K562 (cell line): ENCODE measurements at regions not wholly inside any gene's neighbourhood (a gene's known extent, or its start where the extent isn't known, plus 50 kb on each side); places are given as distances from the start of the nearest gene placed in this dataset.

Experiments
- BCLAF1 ChIP-seq, 2 experiments: fragments of 450-650 bp in 1 of 2; IDR thresholded peaks; 2 replicates each; pipeline ENCODE4 v1.6.1; 2011 to 2017; ENCODE audit warnings: low read depth in 2 of 2, antibody characterized with exemption in 1 of 2, borderline replicate concordance in 1 of 2, low read length in 1 of 2, mild to moderate bottlenecking in 1 of 2, mixed read lengths in 1 of 2; ENCODE audit not compliant: control insufficient read depth in 1 of 2
- BRD9 ChIP-seq: fragments of 450-650 bp; IDR thresholded peaks from 2 replicates; pipeline ENCODE4 v1.6.1; 2018; ENCODE audit warnings: low read depth; ENCODE audit not compliant: partially characterized antibody
- CEBPG ChIP-seq, 3 experiments: fragments of 200-800 bp in 1 of 3; sonication (Bioruptor generic) in 1 of 3; sonication (generic) in 1 of 3; formaldehyde crosslinking in 1 of 3; IDR thresholded peaks in 2 of 3; conservative IDR thresholded peaks in 1 of 3; 2 replicates each; pipeline versions ENCODE4 v1.6.1 to v1.8.0; 2016 to 2022; ENCODE audit warnings: missing compliant biosample characterization in 2 of 3, missing genetic modification characterization in 2 of 3, mild to moderate bottlenecking in 1 of 3, missing genetic modification reagents in 1 of 3
- CHAMP1 ChIP-seq: fragments of 450-650 bp; IDR thresholded peaks from 2 replicates; pipeline ENCODE4 v1.6.1; 2016; ENCODE audit warnings: mild to moderate bottlenecking
- CREM ChIP-seq: IDR thresholded peaks from 2 replicates; pipeline ENCODE4 v1.6.1; 2014; ENCODE audit warnings: antibody characterized with exemption, low read depth
- DNMT1 ChIP-seq: fragments of 450-650 bp; IDR thresholded peaks from 2 replicates; pipeline ENCODE4 v1.6.1; 2016; ENCODE audit warnings: antibody characterized with exemption, mild to moderate bottlenecking
- GTF2F1 ChIP-seq: IDR thresholded peaks from 2 replicates; pipeline ENCODE4 v1.6.1; 2011; ENCODE audit warnings: low read depth, low read length, improper control_type of control experiment
- HDGF ChIP-seq: fragments of 450-650 bp; IDR thresholded peaks from 2 replicates; pipeline ENCODE4 v1.6.1; 2016
- IRF2 ChIP-seq: sonication (generic); formaldehyde crosslinking; IDR thresholded peaks from 2 replicates; pipeline ENCODE4 v1.8.1; 2022; ENCODE audit warnings: mild to moderate bottlenecking, missing genetic modification reagents
- MLLT1 ChIP-seq, 2 experiments: fragments of 450-650 bp; IDR thresholded peaks; 2 replicates each; pipeline ENCODE4 v1.6.1; 2016
- NUFIP1 ChIP-seq: fragments of 450-650 bp; IDR thresholded peaks from 2 replicates; pipeline ENCODE4 v1.6.1; 2018; ENCODE audit not compliant: partially characterized antibody
- POLR2B ChIP-seq: fragments of 450-650 bp; IDR thresholded peaks from 2 replicates; pipeline ENCODE4 v1.6.1; 2018; ENCODE audit warnings: low read depth; ENCODE audit not compliant: partially characterized antibody
- PTTG1 ChIP-seq: fragments of 450-650 bp; IDR thresholded peaks from 2 replicates; pipeline ENCODE4 v1.6.1; 2016; ENCODE audit warnings: low read depth, mild to moderate bottlenecking, missing genetic modification characterization, missing compliant biosample characterization
- RCOR1 ChIP-seq, 2 experiments: IDR thresholded peaks; 2 replicates each; pipeline ENCODE4 v1.6.1; 2012; ENCODE audit warnings: low read depth in 2 of 2, low read length in 2 of 2, borderline replicate concordance in 1 of 2, improper control_type of control experiment in 1 of 2
- TARDBP ChIP-seq: fragments of 450-650 bp; IDR thresholded peaks from 2 replicates; pipeline ENCODE4 v1.6.1; 2016
- ZBTB43 ChIP-seq: sonication (generic); formaldehyde crosslinking; IDR thresholded peaks from 2 replicates; pipeline ENCODE4 v1.8.0; 2023; ENCODE audit warnings: mild to moderate bottlenecking, missing genetic modification reagents
- ZFP30 ChIP-seq: fragments of 250-450 bp; sonication (Bioruptor Pico); IDR thresholded peaks from 2 replicates; pipeline ENCODE4 v1.8.0; 2022; ENCODE audit warnings: moderate library complexity, mild to moderate bottlenecking, inconsistent platforms, borderline replicate concordance
- ZNF140 ChIP-seq: fragments of 250-450 bp; sonication (Bioruptor Pico); IDR thresholded peaks from 2 replicates; pipeline ENCODE4 v1.8.0; 2021; ENCODE audit warnings: moderate library complexity, mild to moderate bottlenecking, inconsistent platforms
- ZNF212 ChIP-seq: fragments of 450-650 bp; formaldehyde crosslinking; IDR thresholded peaks from 2 replicates; pipeline ENCODE4 v1.4.0; 2020; ENCODE audit warnings: mild to moderate bottlenecking
- ZNF444 ChIP-seq: fragments of 250-450 bp; sonication (Bioruptor Pico); IDR thresholded peaks from 2 replicates; pipeline ENCODE4 v1.4.0; 2020; ENCODE audit warnings: mild to moderate bottlenecking, moderate library complexity
- ZNF589 ChIP-seq: fragments of 200-800 bp; sonication (Bioruptor generic); IDR thresholded peaks from 2 replicates; pipeline ENCODE4 v1.6.1; 2016; ENCODE audit warnings: low read depth, missing genetic modification characterization, missing compliant biosample characterization
- ZNF699 ChIP-seq: fragments of 250-450 bp; sonication (Bioruptor Pico); IDR thresholded peaks from 2 replicates; pipeline ENCODE4 v1.8.0; 2021; ENCODE audit warnings: mild to moderate bottlenecking, moderate library complexity; ENCODE audit not compliant: insufficient replicate concordance

- TF ChIP-seq ZFP30: no peak
- no peak for TF ChIP-seq PTTG1 (tag)
- TF ChIP-seq CHAMP1: no peak
- TF ChIP-seq POLR2B: no peak
- peak; percentile 78 for TF ChIP-seq BRD9
- TF ChIP-seq TARDBP: no peak
- no peak for TF ChIP-seq ZNF699 (CRISPR knock-in tag)
- TF ChIP-seq NUFIP1: no peak
- no peak for TF ChIP-seq ZNF140 (CRISPR knock-in tag)
- peak in 1 of 2 experiments; percentile 80; a peak in 2 of 4 replicates for TF ChIP-seq RCOR1 (IDR thresholded peaks at IDR 0.05; ENCODE audit: borderline replicate concordance in 1 of 2, low read depth in 2 of 2, low read length in 2 of 2)
- no peak for TF ChIP-seq CREM
- TF ChIP-seq ZNF589 (CRISPR knock-in tag): no peak
- no peak for TF ChIP-seq BCLAF1 (IDR thresholded peaks at IDR 0.05; ENCODE audit: borderline replicate concordance in 1 of 2, control insufficient read depth in 1 of 2, low read depth in 2 of 2, low read length in 1 of 2)
- TF ChIP-seq ZNF444 (CRISPR knock-in tag): no peak
- TF ChIP-seq ZBTB43 (CRISPR knock-in tag): no peak
- peak; percentile 85 for TF ChIP-seq CEBPG (CRISPR knock-in tag; IDR thresholded peaks at IDR 0.05)
- peak; percentile 96 for TF ChIP-seq CEBPG (tag; conservative IDR thresholded peaks at IDR 0.05 in 1 of 2, IDR thresholded peaks at IDR 0.05 in 1 of 2)
- TF ChIP-seq HDGF: no peak
- no peak for TF ChIP-seq GTF2F1
- no peak for TF ChIP-seq DNMT1
- no peak for TF ChIP-seq IRF2 (CRISPR knock-in tag)
- TF ChIP-seq MLLT1 (IDR thresholded peaks at IDR 0.05): no peak
- no peak for TF ChIP-seq ZNF212 (CRISPR knock-in tag)
Measured at GRCh38 chr2:55106148-55106547, 55.9 kb upstream of the RTN4 start (continued).
